Lung (tissue), 11 donors: ENCODE measurements at regions not wholly inside any gene's neighbourhood (a gene's known extent, or its start where the extent isn't known, plus 50 kb on each side); places are given as distances from the start of the nearest gene placed in this dataset.
A peak's percentile ranks its signal among the peaks of the same experiment; 100 is the strongest.

Experiments
- ATAC-seq: fragments of 200-7000 bp; cut with Tn5 transposase; one replicate; pipeline ENCODE4 v1.9.1; 2020; ENCODE audit warnings: moderate number of reproducible peaks; ENCODE audit not compliant: insufficient read depth, low FRiP score
- DNase-seq, 3 donors: peaks; one replicate each; pipeline ENCODE4 v3.0.0-alpha.2; 2013 to 2017
- H3K27ac ChIP-seq, 2 donors: one replicate each; pipeline ENCODE4 v1.5.1; 2013; ENCODE audit warnings: mild to moderate bottlenecking in 2 of 2, moderate library complexity in 2 of 2, control low read depth in 1 of 2, inconsistent platforms in 1 of 2, low read depth in 1 of 2, low read length in 1 of 2
- H3K27me3 ChIP-seq, 3 donors: one replicate each; pipeline ENCODE4 v1.5.1; 2013; ENCODE audit warnings: low read length in 2 of 3; ENCODE audit not compliant: control insufficient read depth in 3 of 3, insufficient read depth in 3 of 3
- H3K36me3 ChIP-seq, 4 donors: one replicate each; pipeline ENCODE4 v1.5.1; 2013; ENCODE audit warnings: low read length in 4 of 4, mild to moderate bottlenecking in 1 of 4, moderate library complexity in 1 of 4; ENCODE audit not compliant: control insufficient read depth in 4 of 4, insufficient read depth in 4 of 4
- H3K4me1 ChIP-seq, 5 donors: one replicate each; pipeline ENCODE4 v1.5.1; 2013; ENCODE audit warnings: low read length in 5 of 5, mild to moderate bottlenecking in 2 of 5, moderate library complexity in 1 of 5; ENCODE audit not compliant: control insufficient read depth in 5 of 5, insufficient read depth in 5 of 5
- H3K4me3 ChIP-seq: one replicate; pipeline ENCODE4 v1.5.1; 2013; ENCODE audit warnings: mild to moderate bottlenecking, control low read depth, moderate library complexity
- H3K9ac ChIP-seq, 2 donors: one replicate each; pipeline ENCODE4 v1.5.1; 2013; ENCODE audit warnings: low read length in 2 of 2, control low read depth in 1 of 2; ENCODE audit not compliant: insufficient read depth in 1 of 2
- H3K9me3 ChIP-seq, 4 donors: one replicate each; pipeline ENCODE4 v1.5.1; 2013; ENCODE audit warnings: low read length in 3 of 4, mild to moderate bottlenecking in 1 of 4, moderate library complexity in 1 of 4; ENCODE audit not compliant: control insufficient read depth in 4 of 4, insufficient read depth in 3 of 4
- CTCF ChIP-seq: IDR thresholded peaks from 2 replicates; pipeline ENCODE4 v1.5.1; 2012; ENCODE audit warnings: mild to moderate bottlenecking; ENCODE audit errors: control extremely low read depth, extremely low read depth
- WGBS, 2 donors: extraction: QIAGEN DNeasy Blood & Tissue Kit; methylation state at CpG; one replicate each; pipeline ENCODE4 v1.1.7; 2013; 5-methylcytosine and 5-hydroxymethylcytosine counted together
- donor health status: control.
- donor health status: control.
- donor health status: Bipolar disorder and iron deficiency.
- donor health status: healthy.
- donor health status: DM: yes; HTN: yes; CAD: no.

DNA sequence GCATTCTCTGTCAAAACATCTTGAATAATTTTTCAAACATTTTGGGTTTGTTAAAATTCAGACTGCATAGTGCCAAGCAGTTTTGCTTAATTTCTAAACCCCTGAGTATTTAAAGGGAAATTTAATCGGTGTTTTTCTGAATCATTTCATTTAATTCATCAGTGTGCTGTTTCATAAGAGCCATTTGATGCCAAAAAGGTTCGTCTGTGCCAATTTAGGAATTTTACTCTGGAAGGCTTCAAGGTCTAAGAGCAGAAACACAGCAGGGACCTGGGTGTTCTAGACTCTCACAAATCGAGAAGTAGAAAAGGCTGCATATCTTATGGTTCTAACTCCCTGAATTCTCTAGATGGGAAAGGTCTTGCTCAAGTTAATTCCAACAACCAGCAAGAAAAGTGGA is 311.9 kb upstream of the NT5C1B start:
- no peaks in the 10 kb centered on the region for H3K36me3 ChIP-seq
- no peak overlapping the region for H3K4me3 ChIP-seq
- H3K27me3 ChIP-seq = no peaks in the 10 kb centered on the region
- no peak overlapping the region for H3K9ac ChIP-seq
- peaks cover 0 to 8% (median 0%) of the 10 kb centered on the region in 5 donors for H3K4me1 ChIP-seq
- DNase-seq (no peak), ATAC-seq (no peak)
- no peak overlapping the region for H3K27ac ChIP-seq
- WGBS, 2 donors = 74 to 78% methylated on average over 3 of the region's 3 CpGs
- TF ChIP-seq CTCF = no peak
- peaks cover 0 to 2% (median 0%) of the 10 kb centered on the region in 4 donors for H3K9me3 ChIP-seq

DNA sequence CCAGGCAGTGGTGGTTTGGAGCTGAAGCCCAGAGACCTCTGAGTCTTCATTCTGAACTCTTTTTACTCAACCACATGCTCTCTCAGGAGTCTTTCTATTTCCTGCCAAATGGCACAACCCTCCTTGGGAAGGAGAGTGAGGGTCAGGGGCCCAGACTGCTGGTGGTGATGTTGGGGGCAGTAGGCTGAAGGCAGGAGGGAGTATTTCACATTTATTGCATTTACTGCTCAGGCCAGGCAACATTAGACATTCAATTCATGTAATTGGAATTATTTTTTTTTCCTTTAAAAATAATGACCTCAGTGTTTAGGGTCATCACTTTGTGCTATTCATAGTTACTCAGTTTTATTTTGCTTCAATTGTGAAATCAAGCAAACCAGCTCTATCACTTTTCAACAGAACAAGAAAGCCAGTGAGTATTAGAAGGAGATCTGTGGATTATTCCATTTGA is 311.3 kb upstream of the NT5C1B start:
- no peak overlapping the region for H3K4me3 ChIP-seq
- peak overlapping the region in 1 of 2 donors; percentile 20 for H3K27ac ChIP-seq
- ATAC-seq (no peak), DNase-seq (peak in 1 of 3 donors; percentile 25)
- TF ChIP-seq CTCF = no peak
- H3K9me3 ChIP-seq = peaks cover 0 to 2% (median 0%) of the 10 kb centered on the region in 4 donors
- H3K27me3 ChIP-seq = no peaks in the 10 kb centered on the region
- H3K36me3 ChIP-seq = no peaks in the 10 kb centered on the region
- H3K9ac ChIP-seq = no peak overlapping the region
- H3K4me1 ChIP-seq = peaks cover 0 to 8% (median 0%) of the 10 kb centered on the region in 5 donors

- Histone ChIP-seq H3K9ac (no peak overlapping the region), H3K4me1 (peaks cover 0 to 8% (median 0%) of the 10 kb centered on the region in 5 donors), H3K9me3 (peaks cover 0 to 2% (median 0%) of the 10 kb centered on the region in 4 donors), H3K27ac (no peak overlapping the region), H3K36me3 (no peaks in the 10 kb centered on the region), H3K4me3 (no peak overlapping the region), H3K27me3 (no peaks in the 10 kb centered on the region)
- ATAC-seq = no peak
- no peak for TF ChIP-seq CTCF
- 84 to 89% methylated on average over 3 of the region's 3 CpGs for WGBS, 2 donors
- no peak for DNase-seq
Measured at GRCh38 chr2:18899725-18900124, 310.4 kb upstream of the NT5C1B start.

DNA sequence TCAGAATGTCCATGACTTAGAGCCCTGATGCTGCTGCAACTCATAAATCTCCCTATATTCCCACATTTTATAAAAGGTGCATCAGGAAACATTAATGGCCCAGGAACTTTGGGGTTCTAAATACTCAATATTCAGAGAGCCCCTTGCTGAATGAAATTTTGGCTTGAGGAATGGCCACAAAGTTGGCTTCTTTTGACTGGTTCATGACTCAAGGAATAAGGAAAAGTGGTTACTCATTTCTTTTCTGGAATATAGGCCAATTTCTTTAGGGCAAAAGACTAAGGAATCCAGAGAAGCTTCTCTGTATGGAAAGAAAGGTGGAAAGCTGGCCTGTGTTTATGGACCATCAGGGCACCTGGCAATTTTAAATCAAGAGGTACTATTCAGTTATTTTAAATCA is 308.9 kb upstream of the NT5C1B start:
- H3K9ac ChIP-seq = no peak overlapping the region
- no peak overlapping the region for H3K4me3 ChIP-seq
- H3K4me1 ChIP-seq = peaks cover 0 to 8% (median 0%) of the 10 kb centered on the region in 5 donors
- no peaks in the 10 kb centered on the region for H3K27me3 ChIP-seq
- no peak overlapping the region for H3K27ac ChIP-seq
- DNase-seq (no peak), ATAC-seq (no peak)
- H3K36me3 ChIP-seq = no peaks in the 10 kb centered on the region
- TF ChIP-seq CTCF = no peak
- H3K9me3 ChIP-seq = no peaks in the 10 kb centered on the region
